ENCODE measurements at regions not wholly inside any gene's neighbourhood (a gene's known extent, or its start where the extent isn't known, plus 50 kb on each side); places are given as distances from the start of the nearest gene placed in this dataset.

DNA sequence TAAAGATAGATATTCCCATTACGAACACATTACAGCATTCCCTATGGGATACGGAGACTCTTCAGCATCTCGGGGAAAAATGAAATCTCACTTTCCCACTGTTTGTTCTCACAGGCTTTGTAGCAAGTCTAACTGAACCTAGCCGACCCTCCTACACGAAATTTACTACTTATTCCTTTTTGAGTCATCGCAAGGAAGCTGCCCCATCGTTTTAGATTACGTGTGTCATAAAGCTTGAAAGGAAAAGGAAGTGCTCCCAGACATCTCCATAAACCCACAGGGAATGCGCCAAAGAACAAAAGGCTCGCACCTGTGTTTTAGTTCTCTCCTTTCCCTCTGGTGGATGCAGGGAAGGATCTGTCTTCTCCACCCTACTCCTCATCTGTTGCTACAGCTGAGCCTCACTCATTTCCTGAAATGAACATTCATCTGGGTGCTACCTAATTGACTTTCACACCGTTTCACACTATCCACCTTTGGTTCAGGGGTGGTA is 76.2 kb upstream of the STK39 start:
- no peak for TF ChIP-seq EZH2 (IDR thresholded peaks at IDR 0.05)
- no peak for TF ChIP-seq EZH2phosphoT487 (IDR thresholded peaks at IDR 0.05; ENCODE audit: borderline replicate concordance)
- TF ChIP-seq CEBPB (IDR thresholded peaks at IDR 0.05; ENCODE audit: low read depth), result no peak
- no peak for TF ChIP-seq RAD21 (IDR thresholded peaks at IDR 0.05; ENCODE audit: low read depth)
- TF ChIP-seq CBX3 (IDR thresholded peaks at IDR 0.05; ENCODE audit: low read depth), result no peak
- TF ChIP-seq, protein P1, sequence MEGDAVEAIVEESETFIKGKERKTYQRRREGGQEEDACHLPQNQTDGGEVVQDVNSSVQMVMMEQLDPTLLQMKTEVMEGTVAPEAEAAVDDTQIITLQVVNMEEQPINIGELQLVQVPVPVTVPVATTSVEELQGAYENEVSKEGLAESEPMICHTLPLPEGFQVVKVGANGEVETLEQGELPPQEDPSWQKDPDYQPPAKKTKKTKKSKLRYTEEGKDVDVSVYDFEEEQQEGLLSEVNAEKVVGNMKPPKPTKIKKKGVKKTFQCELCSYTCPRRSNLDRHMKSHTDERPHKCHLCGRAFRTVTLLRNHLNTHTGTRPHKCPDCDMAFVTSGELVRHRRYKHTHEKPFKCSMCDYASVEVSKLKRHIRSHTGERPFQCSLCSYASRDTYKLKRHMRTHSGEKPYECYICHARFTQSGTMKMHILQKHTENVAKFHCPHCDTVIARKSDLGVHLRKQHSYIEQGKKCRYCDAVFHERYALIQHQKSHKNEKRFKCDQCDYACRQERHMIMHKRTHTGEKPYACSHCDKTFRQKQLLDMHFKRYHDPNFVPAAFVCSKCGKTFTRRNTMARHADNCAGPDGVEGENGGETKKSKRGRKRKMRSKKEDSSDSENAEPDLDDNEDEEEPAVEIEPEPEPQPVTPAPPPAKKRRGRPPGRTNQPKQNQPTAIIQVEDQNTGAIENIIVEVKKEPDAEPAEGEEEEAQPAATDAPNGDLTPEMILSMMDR (IDR thresholded peaks at IDR 0.05 in 2 of 3, conservative IDR thresholded peaks at IDR 0.05 in 1 of 3; ENCODE audit: borderline replicate concordance in 1 of 3, insufficient read depth in 1 of 3, low read depth in 2 of 3, low read length in 2 of 3), result no peak
- TF ChIP-seq POLR2A (IDR thresholded peaks at IDR 0.05; ENCODE audit: borderline replicate concordance, extremely low read depth, insufficient read depth, insufficient read length), result no peak
- no peak for TF ChIP-seq POLR2AphosphoS5 (IDR thresholded peaks at IDR 0.05; ENCODE audit: low read depth, low read length)
- no peak for TF ChIP-seq EGR1 (IDR thresholded peaks at IDR 0.05; ENCODE audit: low read depth)

Measured in HCT116 (cell line).